NCI-H1694 (cell line): ENCODE measurements at regions not wholly inside any gene's neighbourhood (a gene's known extent, or its start where the extent isn't known, plus 50 kb on each side); places are given as distances from the start of the nearest gene placed in this dataset.
A peak's percentile ranks its signal among the peaks of the same experiment; 100 is the strongest.

Source experiments
- DNase-seq: peaks from one replicate; lab custom pipeline; 2025; lab: John Stamatoyannopoulos, UW

DNA sequence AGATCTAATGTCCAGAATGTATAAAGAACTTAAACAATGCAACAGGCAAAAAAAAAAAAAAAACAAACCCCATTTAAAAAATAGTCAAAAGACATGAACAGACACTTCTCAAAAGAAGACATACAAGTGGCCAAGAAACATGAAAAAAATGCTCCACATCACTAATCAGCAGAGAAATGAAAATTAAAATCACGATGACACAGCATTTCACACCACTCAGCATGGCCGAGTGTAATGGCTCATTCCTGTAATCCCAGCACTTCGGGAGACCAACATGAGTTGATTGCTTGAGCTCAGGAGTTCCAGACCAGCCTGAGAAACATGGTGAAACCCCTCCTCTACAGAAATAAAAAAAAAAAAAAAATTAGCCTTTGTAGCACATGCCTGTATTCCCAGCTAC, 701.4 kb upstream of the NRSN1 start:
- no peak for DNase-seq

DNA sequence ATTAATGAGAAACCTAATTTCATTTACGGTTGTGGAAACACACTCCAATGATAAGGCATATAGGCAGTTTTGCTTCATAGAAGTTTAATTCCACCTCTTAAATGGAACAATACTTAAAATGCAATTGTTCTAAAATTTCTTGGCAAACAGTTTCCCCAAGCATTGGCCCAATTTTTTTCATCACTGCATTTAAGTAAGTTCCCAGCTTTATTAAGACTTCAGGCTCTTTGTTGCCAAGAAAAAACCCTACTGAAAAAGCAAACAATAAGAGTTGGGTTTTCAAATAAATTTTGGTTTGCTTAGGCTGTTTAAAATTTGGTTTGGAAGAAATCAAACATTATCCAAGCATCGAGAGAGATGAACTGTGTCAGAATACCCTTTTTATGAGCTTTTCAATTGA, 690.9 kb upstream of the NRSN1 start:
- no peak for DNase-seq

DNA sequence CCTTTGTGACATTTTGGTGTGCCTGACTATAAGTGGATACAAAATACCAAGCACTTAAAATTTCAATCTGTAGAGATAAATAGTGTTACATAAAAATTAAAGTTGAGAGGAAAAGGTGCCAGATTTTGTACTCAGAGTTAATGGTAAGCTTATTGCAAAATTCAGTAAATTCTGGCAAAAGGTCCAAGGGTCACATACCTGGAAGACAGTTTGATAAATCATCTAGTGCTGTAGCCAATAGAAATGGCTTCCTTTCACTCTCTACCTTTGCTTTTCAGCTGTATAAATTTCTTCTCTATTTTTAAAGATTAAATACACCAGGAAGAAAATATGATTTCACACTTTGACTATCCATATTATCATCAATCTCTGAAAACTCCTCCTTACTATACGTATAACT, 690.2 kb upstream of the NRSN1 start:
- DNase-seq: no peak

DNA sequence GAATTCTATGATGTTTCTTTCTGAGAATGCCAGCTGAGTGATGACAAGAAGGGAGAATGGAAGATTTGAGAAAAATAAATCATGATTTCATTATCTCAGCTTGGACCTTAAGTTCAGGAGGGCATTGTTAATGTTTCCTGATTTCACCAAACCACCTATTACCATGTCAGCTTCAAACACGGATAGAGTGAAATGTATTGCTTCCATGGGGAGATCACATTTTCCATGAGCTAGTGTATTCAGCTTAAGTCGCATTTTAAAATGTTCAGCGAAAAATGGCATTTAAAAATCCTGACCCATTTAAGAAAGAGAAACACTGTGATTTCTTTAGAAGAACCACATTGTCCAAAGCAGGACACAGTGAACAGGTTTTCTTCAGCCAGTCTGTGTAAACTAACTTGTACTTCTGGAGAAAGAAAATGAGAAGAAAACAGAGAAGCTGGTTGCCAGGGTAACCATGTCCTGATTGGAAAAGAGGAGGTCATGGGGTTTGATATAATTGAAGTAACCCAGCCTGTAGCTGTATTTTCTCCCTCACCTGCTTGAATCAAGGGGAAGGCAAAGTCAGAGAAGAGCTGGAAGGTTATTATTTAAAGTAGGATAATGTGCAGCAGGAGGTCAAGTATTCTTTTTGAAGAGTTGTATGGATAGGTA, 684.1 kb upstream of the NRSN1 start:
- no peak for DNase-seq

DNA sequence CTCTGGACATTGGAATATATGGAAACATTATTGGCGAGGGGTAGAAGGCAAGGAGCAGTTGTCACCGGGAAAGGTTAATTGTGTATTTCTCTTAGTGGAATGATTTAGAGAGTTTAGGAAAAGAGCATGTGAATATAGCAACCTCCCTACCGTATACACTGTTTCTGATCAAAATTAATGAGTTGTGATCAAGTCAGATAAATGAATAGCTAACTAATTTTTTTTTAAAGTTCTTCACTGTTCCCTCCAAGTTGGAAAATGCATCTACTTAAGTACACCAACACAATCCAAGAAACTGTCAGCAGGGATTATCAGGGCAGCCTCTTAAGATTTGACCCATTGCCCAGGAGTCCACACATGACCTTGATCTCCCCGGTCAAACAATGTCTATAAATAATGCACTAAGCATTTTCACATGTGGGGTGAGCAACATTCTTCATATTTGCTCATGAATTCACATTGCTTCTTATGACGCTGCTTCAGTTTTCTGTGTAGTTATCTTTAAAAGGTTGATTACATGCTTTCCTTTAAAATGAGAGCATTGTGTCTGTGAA, 680.8 kb upstream of the NRSN1 start:
- no peak for DNase-seq

DNA sequence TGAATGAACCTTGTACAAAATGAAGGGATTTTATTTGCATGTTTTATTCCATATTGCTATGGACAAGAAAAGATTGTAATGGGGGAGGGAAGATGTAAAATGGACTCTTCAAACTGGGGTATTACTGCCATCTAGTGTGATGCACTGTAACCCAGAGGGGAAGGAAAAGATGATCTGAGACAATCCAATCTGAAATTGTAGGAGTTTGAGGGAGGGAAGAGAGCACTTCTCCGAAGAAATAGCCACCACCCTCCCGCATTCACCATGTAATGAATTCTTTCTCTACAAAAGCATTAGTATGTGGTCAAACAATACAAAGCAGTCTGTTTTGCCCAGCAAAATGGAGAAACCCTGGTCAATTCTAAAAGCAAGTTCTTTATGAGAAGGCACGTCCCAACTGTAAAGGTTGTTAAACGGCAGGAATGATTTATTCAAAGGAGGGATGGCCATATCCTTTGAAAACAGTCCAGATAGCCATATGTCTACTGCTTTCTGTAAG, 679.5 kb upstream of the NRSN1 start:
- peak; percentile 44 for DNase-seq

DNA sequence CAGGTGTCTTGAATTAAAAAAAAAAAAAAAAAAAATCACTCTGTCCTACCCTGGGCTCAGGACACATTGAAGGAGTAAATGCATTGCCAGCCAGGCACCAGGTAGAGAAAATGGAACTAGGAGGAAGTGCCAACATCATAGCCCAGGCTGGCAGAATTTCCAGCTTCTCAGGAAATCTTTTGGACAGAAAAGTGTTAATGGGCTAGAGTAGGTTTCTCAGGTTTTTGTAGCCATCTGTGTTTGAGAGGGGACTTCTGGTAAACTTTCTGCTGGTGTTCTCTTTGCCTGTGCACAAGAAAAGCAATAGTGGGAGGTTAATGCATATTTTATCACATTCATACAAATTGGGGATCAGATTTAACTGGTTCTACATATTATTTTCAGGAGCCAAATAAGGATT, 678.3 kb upstream of the NRSN1 start:
- no peak for DNase-seq

DNA sequence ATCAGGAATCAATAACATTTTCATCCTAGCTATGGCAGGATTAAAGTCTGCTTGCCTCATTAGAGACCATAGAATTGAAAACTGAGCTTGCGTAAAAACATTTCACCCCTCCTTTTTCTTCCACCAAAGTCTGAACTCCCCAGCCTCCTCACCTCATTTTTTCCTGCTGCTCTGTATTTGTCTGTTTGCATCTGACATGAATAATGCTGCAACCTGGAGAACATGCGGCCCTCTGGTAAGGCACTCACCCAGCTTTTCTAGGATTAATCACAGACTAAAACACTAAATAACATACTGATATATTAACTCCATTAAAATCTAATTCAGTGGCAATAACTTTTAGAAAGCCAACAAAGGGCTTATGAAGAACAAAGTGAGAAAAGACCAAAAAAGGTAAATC, 677.7 kb upstream of the NRSN1 start:
- DNase-seq: no peak

DNA sequence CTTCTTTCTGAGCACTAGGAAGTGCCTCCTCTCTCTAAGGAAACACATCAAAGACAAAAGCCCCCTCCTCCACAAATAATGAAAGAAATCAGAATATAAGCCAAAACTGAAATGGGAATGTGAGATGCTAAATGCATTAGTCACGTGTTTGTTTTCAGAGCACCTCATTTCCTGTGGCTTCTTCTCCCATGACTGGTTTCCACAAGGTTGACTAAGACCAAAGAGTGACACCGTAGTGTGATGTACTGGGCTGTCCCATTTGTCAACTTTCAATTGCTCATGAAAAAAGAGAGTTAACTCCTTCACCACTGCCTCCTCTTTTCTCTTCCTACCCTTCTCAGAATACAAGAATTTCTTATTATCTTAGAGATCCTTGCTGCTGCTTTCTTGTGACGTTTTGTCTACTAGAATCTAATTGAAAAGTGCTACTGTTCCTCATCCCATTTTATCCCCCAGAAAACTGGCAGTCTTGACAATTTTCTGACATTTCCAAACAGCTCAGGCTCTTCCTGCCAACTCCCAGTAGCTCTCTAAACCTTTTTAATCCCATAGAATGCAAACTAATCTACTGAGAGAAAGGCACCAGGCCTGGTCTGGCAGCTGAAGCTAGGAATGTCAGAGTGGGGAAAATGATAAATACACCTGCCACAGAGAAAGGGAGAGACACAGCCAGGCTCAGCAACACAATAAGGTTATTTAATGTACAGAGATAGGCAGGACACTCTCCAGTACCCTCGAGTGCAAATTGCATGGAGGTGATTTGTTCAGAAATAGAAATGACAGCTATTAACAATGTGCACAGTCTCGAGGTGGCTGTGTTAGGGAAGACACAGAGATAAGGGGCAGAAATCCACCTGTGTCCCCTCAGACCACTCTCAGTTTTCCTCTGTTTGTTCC, 671.7 kb upstream of the NRSN1 start:
- DNase-seq: no peak

DNA sequence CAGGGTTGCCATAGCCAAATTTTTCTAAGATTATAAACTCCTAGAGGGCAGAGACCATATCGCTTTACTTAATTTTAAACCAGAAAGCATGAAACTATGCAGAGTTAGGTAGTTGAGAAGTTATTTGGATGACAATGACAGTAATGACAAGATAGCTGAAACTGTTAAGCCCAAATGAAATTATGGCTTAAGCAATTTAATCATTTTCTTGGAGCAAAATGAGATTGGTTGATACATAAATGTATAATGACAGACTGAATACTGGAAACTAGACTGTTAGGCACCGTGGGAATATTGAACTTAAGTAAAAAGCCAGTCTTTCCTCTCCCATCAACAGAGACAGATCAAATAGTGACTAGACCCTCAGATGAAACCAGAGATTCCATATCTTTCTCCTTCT, 670.3 kb upstream of the NRSN1 start:
- no peak for DNase-seq

DNA sequence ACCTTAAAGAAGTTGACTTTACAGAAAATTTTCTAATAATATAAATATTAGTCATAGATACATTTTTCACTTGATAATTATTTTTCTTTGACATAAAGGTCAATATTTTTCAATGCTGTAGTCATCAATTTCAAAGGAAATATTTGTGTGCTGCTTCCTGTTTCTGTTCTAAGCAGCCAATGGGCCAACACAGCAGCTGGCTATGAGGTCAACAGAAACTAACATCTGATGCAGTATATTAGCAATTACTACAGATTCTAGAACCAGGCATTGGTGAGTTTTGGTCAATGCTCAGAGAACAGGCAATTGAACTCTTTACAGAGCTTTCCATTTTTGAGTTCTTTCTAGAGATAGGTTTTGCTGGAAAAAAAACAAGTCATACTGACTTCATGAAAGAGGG, 669.6 kb upstream of the NRSN1 start:
- DNase-seq: no peak

DNA sequence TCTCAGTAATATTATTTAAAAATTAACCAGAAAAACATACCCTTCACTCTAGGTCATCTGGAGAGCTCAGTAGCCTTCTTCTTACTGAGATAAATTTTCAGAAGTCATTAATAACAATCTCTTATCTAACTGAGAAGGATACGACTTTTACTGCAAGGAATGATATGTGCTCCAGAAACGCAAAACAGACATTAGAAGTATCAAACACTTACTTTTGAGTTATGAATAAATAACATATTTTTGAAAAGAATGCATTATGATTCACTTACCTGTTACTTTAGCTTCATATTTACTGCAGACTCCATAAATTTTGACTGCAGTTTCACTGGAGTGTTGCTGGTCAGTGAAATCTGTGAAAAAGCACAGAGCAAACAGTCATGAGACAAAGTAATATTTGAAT, 668.7 kb upstream of the NRSN1 start:
- no peak for DNase-seq

DNA sequence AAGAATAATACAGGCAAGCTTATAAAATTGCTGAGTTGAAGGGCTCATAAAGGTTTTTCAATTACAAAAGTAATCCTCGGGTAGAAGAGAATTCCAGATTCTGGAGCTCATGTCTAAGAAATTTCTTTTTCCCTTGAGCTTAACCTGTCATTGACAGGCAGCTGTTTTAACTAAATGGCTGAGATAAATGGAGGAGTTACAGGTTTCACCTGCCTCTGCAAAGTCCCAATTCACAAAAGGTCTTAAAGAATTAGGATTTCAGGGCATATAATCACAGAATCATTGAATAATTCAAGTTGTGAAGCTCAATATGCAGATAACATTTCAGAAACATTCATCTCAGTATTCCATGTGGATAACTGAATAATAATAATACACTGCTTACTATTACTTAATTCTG, 660.1 kb upstream of the NRSN1 start:
- no peak for DNase-seq

DNA sequence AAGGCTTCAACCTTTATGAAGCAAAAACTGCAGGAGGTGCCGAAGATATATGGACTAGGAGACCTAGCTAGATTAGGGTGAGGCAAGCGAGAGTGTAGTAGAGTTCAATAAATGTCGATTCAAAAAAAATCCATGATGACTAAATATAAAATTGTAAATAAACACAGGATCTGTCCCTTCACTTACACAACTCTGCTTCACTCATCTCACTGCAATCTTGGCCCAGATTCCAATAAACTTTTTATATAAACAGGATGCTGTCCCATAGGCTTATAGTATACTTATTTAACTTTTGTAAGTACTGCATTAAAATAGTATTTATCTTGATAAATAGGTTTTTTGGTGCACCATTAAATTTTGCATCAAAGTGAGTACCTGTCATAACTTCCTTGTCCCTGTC, 648.4 kb upstream of the NRSN1 start:
- DNase-seq: no peak

DNA sequence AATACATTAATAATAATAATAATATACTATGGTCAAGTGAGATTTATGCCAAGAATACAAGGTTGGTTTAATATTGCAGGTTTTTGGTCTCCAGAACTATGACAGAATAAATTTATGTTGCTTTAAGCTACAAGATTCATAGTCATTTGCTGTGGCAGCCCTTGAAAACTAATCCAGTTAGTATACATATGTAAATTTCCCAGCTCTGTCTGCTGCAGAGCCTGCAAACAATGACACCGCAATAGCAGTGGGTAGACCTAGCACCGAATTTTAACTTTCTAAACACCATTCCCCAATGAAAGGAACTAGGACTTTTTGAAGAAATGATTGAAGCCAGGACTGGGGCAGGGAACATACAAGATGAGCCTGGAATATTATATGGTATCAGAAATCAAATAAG, 647.7 kb upstream of the NRSN1 start:
- DNase-seq: no peak

DNA sequence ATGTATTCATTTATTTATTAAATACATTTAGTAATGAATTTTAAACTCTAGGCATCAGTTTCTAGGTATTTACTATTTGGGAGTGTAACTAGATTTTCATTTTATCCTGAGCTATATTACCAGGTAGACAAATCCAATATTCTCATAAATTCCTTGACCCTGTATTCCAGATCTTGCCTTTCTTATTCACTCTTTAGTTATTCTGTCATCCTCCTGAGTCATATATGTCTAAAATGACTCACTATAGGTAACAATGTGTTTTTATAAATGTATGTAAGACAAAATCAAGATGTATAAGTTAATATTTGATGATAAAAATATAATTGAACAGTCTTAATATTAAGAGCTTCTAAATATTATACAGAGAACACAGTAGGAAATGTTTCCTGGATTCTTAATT, 642.1 kb upstream of the NRSN1 start:
- no peak for DNase-seq

DNA sequence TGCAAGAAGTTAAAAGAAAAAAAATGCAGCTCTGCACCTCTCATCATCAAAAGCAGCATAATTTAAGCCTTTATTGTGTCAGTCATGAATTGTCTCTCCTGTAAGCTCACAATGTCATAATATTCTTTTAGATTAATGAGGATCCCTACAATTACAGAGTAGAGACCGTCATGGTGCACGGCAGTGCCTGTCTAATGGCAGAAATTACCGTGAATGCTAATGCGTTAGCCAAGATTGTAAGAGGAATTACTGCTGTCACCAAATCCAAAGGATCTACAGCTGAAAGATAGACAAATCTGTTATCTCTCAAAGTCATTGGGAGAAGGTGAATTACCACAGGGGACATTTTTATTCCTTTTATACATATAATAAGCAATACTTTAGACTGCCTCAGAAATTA, 631.6 kb upstream of the NRSN1 start:
- DNase-seq: no peak

DNA sequence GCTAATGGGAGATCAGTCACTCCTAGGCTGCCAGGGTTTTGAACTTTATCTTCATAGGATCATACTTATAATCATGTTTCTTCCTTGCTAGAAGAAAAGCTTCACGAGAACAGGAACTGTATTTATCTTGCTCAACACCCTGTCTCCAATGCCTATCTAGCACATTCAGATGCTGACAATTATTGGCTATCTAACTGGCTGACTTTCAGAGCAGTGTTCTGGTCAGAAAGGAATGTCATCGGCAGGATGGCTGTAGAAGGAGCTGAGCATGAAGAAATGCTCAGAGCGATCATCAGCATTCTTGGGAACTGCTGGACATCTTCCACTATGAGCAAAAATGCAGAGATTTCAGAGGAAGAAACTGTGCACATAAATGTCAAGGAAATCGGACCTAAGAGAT, 628.0 kb upstream of the NRSN1 start:
- no peak for DNase-seq

DNA sequence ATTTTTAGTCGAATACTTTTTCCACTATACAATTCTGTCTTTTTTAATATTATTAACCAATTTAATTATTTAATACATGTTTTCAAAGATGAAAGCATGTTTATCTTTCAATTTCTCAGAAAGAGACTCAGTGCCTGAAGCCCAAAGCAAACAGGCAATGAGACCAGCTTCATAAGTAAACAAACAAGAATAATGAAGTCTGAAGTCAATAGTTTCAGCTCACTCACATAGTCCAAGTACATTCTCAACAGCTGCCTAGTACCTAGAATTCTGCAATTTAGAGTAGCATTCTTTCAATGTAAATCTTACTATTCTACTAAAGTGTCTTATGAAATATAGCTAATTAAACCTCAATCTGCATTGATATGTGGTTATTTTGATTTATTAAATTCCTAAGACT, 626.5 kb upstream of the NRSN1 start:
- no peak for DNase-seq

DNA sequence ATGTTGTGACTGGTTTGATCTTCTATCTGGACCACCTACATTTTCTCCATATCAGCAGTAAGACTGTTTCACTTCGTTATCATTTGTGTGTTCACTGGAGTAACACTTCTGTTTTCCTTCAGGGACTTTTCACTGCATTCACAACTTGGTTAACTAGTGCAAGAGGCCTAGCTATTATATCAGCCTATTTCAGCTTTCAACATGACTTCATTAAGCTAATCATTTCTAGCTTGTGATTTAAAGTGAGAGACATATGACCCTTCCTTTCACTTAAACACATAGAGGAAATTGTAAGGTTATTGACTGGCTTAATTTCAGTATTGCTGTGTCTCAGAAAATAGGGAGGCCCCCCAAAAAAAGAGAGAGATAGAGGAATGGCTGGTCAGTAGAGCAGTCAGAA, 622.8 kb upstream of the NRSN1 start:
- DNase-seq: no peak

DNA sequence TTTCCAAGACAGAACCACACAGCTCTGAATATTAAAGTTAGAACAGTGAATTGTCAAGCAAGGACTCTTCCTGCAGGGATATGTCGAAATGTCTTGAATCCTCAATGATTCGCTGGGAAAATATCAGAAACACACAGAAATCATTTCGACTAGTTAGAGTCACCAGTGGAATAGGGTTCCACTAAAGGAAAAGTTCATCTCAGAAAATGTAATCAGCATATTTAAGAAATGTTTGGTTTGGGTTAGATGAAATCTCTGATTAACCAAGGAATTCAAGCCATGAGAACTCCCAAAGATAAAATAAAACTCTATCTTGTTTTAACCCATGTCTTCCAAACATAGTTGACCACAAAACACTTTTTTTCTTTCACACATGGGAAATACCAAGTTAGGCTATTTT, 621.0 kb upstream of the NRSN1 start:
- no peak for DNase-seq

DNA sequence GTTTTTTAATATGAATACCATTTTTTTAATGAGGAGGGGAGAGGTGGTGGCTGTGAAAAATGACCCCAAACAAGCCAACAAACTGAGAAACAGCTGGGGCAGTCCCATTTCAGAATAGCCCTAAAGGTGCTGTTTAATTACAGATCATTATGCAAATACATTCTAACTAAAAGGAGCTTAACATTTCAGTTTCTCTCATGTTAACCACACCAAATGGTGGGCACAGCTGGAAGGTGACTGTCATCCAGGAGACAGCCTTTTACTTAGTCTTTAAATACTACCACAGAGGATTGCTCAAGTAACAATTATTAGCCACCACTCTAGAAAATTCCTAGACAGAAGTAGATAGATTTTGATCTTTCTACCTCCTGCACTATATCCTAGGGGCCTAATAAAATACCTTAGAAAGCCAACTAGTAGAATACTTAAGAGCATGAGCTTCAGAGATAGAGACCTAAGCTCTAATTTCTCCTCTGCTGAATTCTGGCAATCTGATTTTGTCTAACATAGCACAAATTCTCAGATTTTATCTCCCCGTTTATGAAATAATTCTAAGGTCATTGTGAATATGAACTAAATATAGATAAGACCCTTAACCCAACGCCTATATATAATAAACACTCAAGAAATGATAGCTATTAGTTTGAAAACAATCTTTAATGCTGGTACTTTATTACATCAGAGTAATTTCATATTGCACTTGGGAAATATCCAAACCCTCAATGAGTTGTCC, 615.1 kb upstream of the NRSN1 start:
- no peak for DNase-seq

DNA sequence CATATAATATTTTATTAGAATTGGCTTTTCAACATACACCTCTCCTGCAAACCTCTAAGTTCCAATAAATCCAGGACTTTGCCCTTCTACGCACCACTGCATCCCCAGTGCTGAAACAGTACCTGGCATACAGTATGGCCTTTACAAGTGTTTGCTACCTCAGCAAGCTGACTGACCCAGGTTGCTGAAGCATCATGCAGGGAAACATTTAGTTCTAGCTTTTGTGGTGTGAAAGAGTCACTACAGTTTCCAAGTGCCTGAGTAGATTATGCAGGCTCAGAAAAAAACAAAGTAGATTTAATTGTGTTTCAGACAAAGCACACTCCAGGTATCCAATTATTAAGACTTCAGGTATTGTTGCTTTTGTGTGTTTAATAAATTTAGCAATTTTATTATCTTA, 614.2 kb upstream of the NRSN1 start:
- no peak for DNase-seq
